ENCODE measurements at regions not wholly inside any gene's neighbourhood (a gene's known extent, or its start where the extent isn't known, plus 50 kb on each side); places are given as distances from the start of the nearest gene placed in this dataset.

- Mint-ChIP-seq H3K4me3 (no peak overlapping the region), H3K4me1 (peaks cover 7% of the 10 kb centered on the region), H3K27ac (no peak overlapping the region), H3K9me3 (peaks cover 2% of the 10 kb centered on the region), H3K27me3 (peaks cover 12% of the 10 kb centered on the region), H3K36me3 (peaks cover 3% of the 10 kb centered on the region)
- ATAC-seq (ENCODE audit: low read depth) (no peak), DNase-seq (ENCODE audit: low spot score in 2 of 2) (no peak)
These were observed 55.7 kb upstream of the OR5AN1 start for GRCh38 chr11:59302991-59303390.

- H3K27me3 Mint-ChIP-seq: peaks cover 13% of the 10 kb centered on the region
- peaks cover 2% of the 10 kb centered on the region for H3K9me3 Mint-ChIP-seq
- H3K36me3 Mint-ChIP-seq: peaks cover 3% of the 10 kb centered on the region
- no peak overlapping the region for H3K27ac Mint-ChIP-seq
- no peak overlapping the region for H3K4me3 Mint-ChIP-seq
- ATAC-seq (ENCODE audit: low read depth) (no peak), DNase-seq (ENCODE audit: low spot score in 2 of 2) (no peak)
- H3K4me1 Mint-ChIP-seq: peaks cover 7% of the 10 kb centered on the region
These were observed 63.3 kb upstream of the OR5AN1 start for GRCh38 chr11:59295435-59295834.

- peaks cover 6% of the 10 kb centered on the region for H3K4me1 Mint-ChIP-seq
- DNase-seq (ENCODE audit: low spot score in 2 of 2) (no peak), ATAC-seq (ENCODE audit: low read depth) (no peak)
- no peak overlapping the region for H3K4me3 Mint-ChIP-seq
- no peaks in the 10 kb centered on the region for H3K9me3 Mint-ChIP-seq
- H3K27me3 Mint-ChIP-seq: peaks cover 5% of the 10 kb centered on the region
- no peak overlapping the region for H3K27ac Mint-ChIP-seq
- no peaks in the 10 kb centered on the region for H3K36me3 Mint-ChIP-seq
These were observed 66.1 kb upstream of the OR5AN1 start for GRCh38 chr11:59292611-59293010.

- H3K4me1 Mint-ChIP-seq: peaks cover 6% of the 10 kb centered on the region
- H3K27ac Mint-ChIP-seq: no peak overlapping the region
- no peak for ATAC-seq (ENCODE audit: low read depth)
- no peak overlapping the region for H3K4me3 Mint-ChIP-seq
- no peaks in the 10 kb centered on the region for H3K9me3 Mint-ChIP-seq
- H3K36me3 Mint-ChIP-seq: no peaks in the 10 kb centered on the region
- no peaks in the 10 kb centered on the region for H3K27me3 Mint-ChIP-seq
- no peak for DNase-seq (ENCODE audit: low spot score in 2 of 2)
These were observed 67.5 kb upstream of the OR5AN1 start for GRCh38 chr11:59291228-59291627.

GRCh38 chr11:59289356-59290181 lies 69.1 kb upstream of the OR5AN1 start:
- no peaks in the 10 kb centered on the region for H3K27me3 Mint-ChIP-seq
- peaks cover 10% of the 10 kb centered on the region for H3K4me1 Mint-ChIP-seq
- H3K36me3 Mint-ChIP-seq: no peaks in the 10 kb centered on the region
- DNase-seq (ENCODE audit: low spot score in 2 of 2) (no peak), ATAC-seq (ENCODE audit: low read depth) (peak; percentile 58)
- peak overlapping the region; percentile 54 for H3K4me3 Mint-ChIP-seq
- no peaks in the 10 kb centered on the region for H3K9me3 Mint-ChIP-seq
- H3K27ac Mint-ChIP-seq: peak overlapping the region; percentile 77

- DNase-seq (ENCODE audit: low spot score in 2 of 2): no peak
- peaks cover 30% of the 10 kb centered on the region for H3K4me1 Mint-ChIP-seq
- no peak overlapping the region for H3K27ac Mint-ChIP-seq
- no peaks in the 10 kb centered on the region for H3K36me3 Mint-ChIP-seq
- no peaks in the 10 kb centered on the region for H3K9me3 Mint-ChIP-seq
- H3K4me3 Mint-ChIP-seq: no peak overlapping the region
- no peaks in the 10 kb centered on the region for H3K27me3 Mint-ChIP-seq
- no peak for ATAC-seq (ENCODE audit: low read depth)
These were observed 72.9 kb upstream of the OR5AN1 start for GRCh38 chr11:59285716-59286260.

- no peaks in the 10 kb centered on the region for H3K36me3 Mint-ChIP-seq
- H3K4me1 Mint-ChIP-seq: peaks cover 29% of the 10 kb centered on the region
- DNase-seq (ENCODE audit: low spot score in 2 of 2) (no peak), ATAC-seq (ENCODE audit: low read depth) (no peak)
- H3K27ac Mint-ChIP-seq: peak overlapping the region; percentile 90
- no peaks in the 10 kb centered on the region for H3K27me3 Mint-ChIP-seq
- H3K9me3 Mint-ChIP-seq: peaks cover 2% of the 10 kb centered on the region
- peak overlapping the region; percentile 69 for H3K4me3 Mint-ChIP-seq
These were observed 72.0 kb upstream of the MPEG1 start for GRCh38 chr11:59284773-59285129.

GRCh38 chr11:59283825-59284772 lies 71.4 kb upstream of the MPEG1 start:
- Mint-ChIP-seq H3K27ac (peak overlapping the region; percentile 90), H3K9me3 (peaks cover 2% of the 10 kb centered on the region), H3K36me3 (no peaks in the 10 kb centered on the region), H3K4me3 (peak overlapping the region; percentile 69), H3K4me1 (peaks cover 24% of the 10 kb centered on the region), H3K27me3 (no peaks in the 10 kb centered on the region)
- ATAC-seq (ENCODE audit: low read depth): peak; percentile 83
- peak; percentile 63 to 70 for DNase-seq (ENCODE audit: low spot score in 2 of 2)

- no peaks in the 10 kb centered on the region for H3K27me3 Mint-ChIP-seq
- peak overlapping the region; percentile 69 for H3K4me3 Mint-ChIP-seq
- peak in 1 of 2 donors; percentile 16 for DNase-seq (ENCODE audit: low spot score in 2 of 2)
- H3K9me3 Mint-ChIP-seq: peaks cover 2% of the 10 kb centered on the region
- H3K4me1 Mint-ChIP-seq: peaks cover 24% of the 10 kb centered on the region
- H3K36me3 Mint-ChIP-seq: no peaks in the 10 kb centered on the region
- peak overlapping the region; percentile 90 for H3K27ac Mint-ChIP-seq
- ATAC-seq (ENCODE audit: low read depth): peak; percentile 8
These were observed 70.6 kb upstream of the MPEG1 start for GRCh38 chr11:59283311-59283710.

- ATAC-seq (ENCODE audit: low read depth) (no peak), DNase-seq (ENCODE audit: low spot score in 2 of 2) (peak in 1 of 2 donors; percentile 6)
- H3K4me1 Mint-ChIP-seq: peaks cover 29% of the 10 kb centered on the region
- no peak overlapping the region for H3K4me3 Mint-ChIP-seq
- no peaks in the 10 kb centered on the region for H3K27me3 Mint-ChIP-seq
- H3K36me3 Mint-ChIP-seq: peaks cover 5% of the 10 kb centered on the region
- H3K9me3 Mint-ChIP-seq: peaks cover 3% of the 10 kb centered on the region
- H3K27ac Mint-ChIP-seq: no peak overlapping the region
These were observed 68.5 kb upstream of the MPEG1 start for GRCh38 chr11:59281177-59281576.

GRCh38 chr11:59273373-59273841 lies 60.7 kb upstream of the MPEG1 start:
- ATAC-seq (ENCODE audit: low read depth): peak; percentile 93
- Mint-ChIP-seq H3K36me3 (peaks cover 5% of the 10 kb centered on the region), H3K27ac (peak overlapping the region; percentile 98), H3K4me3 (peak overlapping the region; percentile 60), H3K9me3 (peaks cover 1% of the 10 kb centered on the region), H3K4me1 (peaks cover 69% of the 10 kb centered on the region), H3K27me3 (no peaks in the 10 kb centered on the region)
- DNase-seq (ENCODE audit: low spot score in 2 of 2): peak; percentile 50 to 56

- no peaks in the 10 kb centered on the region for H3K27me3 Mint-ChIP-seq
- H3K9me3 Mint-ChIP-seq: peaks cover 1% of the 10 kb centered on the region
- H3K4me3 Mint-ChIP-seq: peak overlapping the region; percentile 60
- peaks cover 73% of the 10 kb centered on the region for H3K4me1 Mint-ChIP-seq
- peak overlapping the region; percentile 98 for H3K27ac Mint-ChIP-seq
- peaks cover 3% of the 10 kb centered on the region for H3K36me3 Mint-ChIP-seq
- peak; percentile 11 for ATAC-seq (ENCODE audit: low read depth)
- DNase-seq (ENCODE audit: low spot score in 2 of 2): no peak
These were observed 60.1 kb upstream of the MPEG1 start for GRCh38 chr11:59272771-59273372.

- Mint-ChIP-seq H3K36me3 (peaks cover 3% of the 10 kb centered on the region), H3K27ac (peak overlapping the region; percentile 98), H3K4me3 (peak overlapping the region; percentile 60), H3K9me3 (no peaks in the 10 kb centered on the region), H3K27me3 (no peaks in the 10 kb centered on the region), H3K4me1 (peaks cover 79% of the 10 kb centered on the region)
- ATAC-seq (ENCODE audit: low read depth): no peak
- DNase-seq (ENCODE audit: low spot score in 2 of 2): no peak
These were observed 59.1 kb upstream of the MPEG1 start for GRCh38 chr11:59271811-59272327.
